Keratinocyte (primary cell): ENCODE measurements at regions not wholly inside any gene's neighbourhood (a gene's known extent, or its start where the extent isn't known, plus 50 kb on each side); places are given as distances from the start of the nearest gene placed in this dataset.

ENCODE experiments used
- DNase-seq: peaks from one replicate; pipeline ENCODE4 v3.0.0-alpha.2; 2011; ENCODE audit warnings: low read depth, missing footprints, low spot score
- FAIRE-seq: peaks from 2 replicates; lab custom pipeline; 2011; peaks lifted over from hg19 to GRCh38; lab: Jason Lieb, UNC
- H2AFZ ChIP-seq: 2 replicates; pipeline ENCODE4 v1.6.0; 2012; ENCODE audit warnings: low read length, control low read depth, inconsistent platforms; ENCODE audit not compliant: control insufficient read depth
- H3K27ac ChIP-seq: 2 replicates; pipeline ENCODE4 v1.5.1; 2011; ENCODE audit warnings: low read length; ENCODE audit not compliant: control insufficient read depth, insufficient read depth
- H3K27me3 ChIP-seq: 3 replicates; pipeline ENCODE4 v1.6.0; 2011; ENCODE audit warnings: low read length; ENCODE audit not compliant: control insufficient read depth, insufficient read depth; ENCODE audit errors: extremely low read depth
- H3K36me3 ChIP-seq, 2 experiments: 2 replicates in 1 of 2; 3 replicates in 1 of 2; pipeline ENCODE4 v1.5.1; 2011; ENCODE audit warnings: low read length in 2 of 2, mild to moderate bottlenecking in 1 of 2; ENCODE audit not compliant: control insufficient read depth in 2 of 2, insufficient read depth in 2 of 2; ENCODE audit errors: extremely low read depth in 1 of 2
- H3K4me1 ChIP-seq: 3 replicates; pipeline ENCODE4 v1.5.1; 2011; ENCODE audit warnings: low read length; ENCODE audit not compliant: control insufficient read depth, insufficient read depth; ENCODE audit errors: extremely low read depth
- H3K4me2 ChIP-seq: 3 replicates; pipeline ENCODE4 v1.6.0; 2011; ENCODE audit warnings: low read depth, low read length; ENCODE audit not compliant: control insufficient read depth, insufficient read depth; ENCODE audit errors: extremely low read depth
- H3K4me3 ChIP-seq, 3 experiments: fragments of 200-600 bp in 1 of 3; sonication (generic) in 1 of 3; 2 replicates in 2 of 3; 3 replicates in 1 of 3; pipeline ENCODE4 v1.5.1; 2011 to 2016; ENCODE audit warnings: low read length in 3 of 3, mild to moderate bottlenecking in 3 of 3, control low read depth in 2 of 3, inconsistent platforms in 1 of 3, low read depth in 1 of 3, mixed read lengths in 1 of 3, mixed run types in 1 of 3, moderate library complexity in 1 of 3; ENCODE audit not compliant: control insufficient read depth in 2 of 3, insufficient read depth in 2 of 3; ENCODE audit errors: extremely low read depth in 1 of 3
- H3K79me2 ChIP-seq: 2 replicates; pipeline ENCODE4 v1.6.0; 2012; ENCODE audit warnings: low read length; ENCODE audit not compliant: control insufficient read depth, insufficient read depth
- H3K9ac ChIP-seq: 3 replicates; pipeline ENCODE4 v1.6.0; 2011; ENCODE audit warnings: low read length; ENCODE audit not compliant: control insufficient read depth, insufficient read depth; ENCODE audit errors: extremely low read depth
- H3K9me1 ChIP-seq: 3 replicates; pipeline ENCODE4 v1.6.0; 2011; ENCODE audit warnings: low read length; ENCODE audit not compliant: control insufficient read depth, insufficient read depth; ENCODE audit errors: extremely low read depth
- H3K9me3 ChIP-seq: 2 replicates; pipeline ENCODE4 v1.5.1; 2012; ENCODE audit warnings: low read depth, low read length; ENCODE audit not compliant: control insufficient read depth
- H4K20me1 ChIP-seq: 3 replicates; pipeline ENCODE4 v1.6.0; 2011; ENCODE audit warnings: low read length; ENCODE audit not compliant: control insufficient read depth, insufficient read depth; ENCODE audit errors: extremely low read depth
- EZH2 ChIP-seq: IDR thresholded peaks from one replicate; pipeline ENCODE4 v1.6.1; 2012; ENCODE audit warnings: inconsistent platforms, mild to moderate bottlenecking, low read length, moderate library complexity
- dilution Hi-C: fragments of 300-500 bp; cut with MboI; formaldehyde crosslinking; loops from one replicate; pipeline ENCODE4 v1.7.0; 2020; ENCODE audit warnings: low sequenced_read_pairs; ENCODE audit not compliant: extremely low pct_ligation_motif_present
- TF ChIP-seq, protein P1 (sequence below), 3 experiments: IDR thresholded peaks in 1 of 3; conservative IDR thresholded peaks in 1 of 3; optimal IDR thresholded peaks in 1 of 3; 2 replicates in 2 of 3; 3 replicates in 1 of 3; pipeline versions ENCODE3 to v1.5.1; 2011; ENCODE audit warnings: low read length in 3 of 3, mild to moderate bottlenecking in 3 of 3, moderate library complexity in 2 of 3, control low read depth in 1 of 3, inconsistent platforms in 1 of 3; ENCODE audit not compliant: insufficient read depth in 2 of 3; ENCODE audit errors: extremely low read depth in 1 of 3

DNA sequence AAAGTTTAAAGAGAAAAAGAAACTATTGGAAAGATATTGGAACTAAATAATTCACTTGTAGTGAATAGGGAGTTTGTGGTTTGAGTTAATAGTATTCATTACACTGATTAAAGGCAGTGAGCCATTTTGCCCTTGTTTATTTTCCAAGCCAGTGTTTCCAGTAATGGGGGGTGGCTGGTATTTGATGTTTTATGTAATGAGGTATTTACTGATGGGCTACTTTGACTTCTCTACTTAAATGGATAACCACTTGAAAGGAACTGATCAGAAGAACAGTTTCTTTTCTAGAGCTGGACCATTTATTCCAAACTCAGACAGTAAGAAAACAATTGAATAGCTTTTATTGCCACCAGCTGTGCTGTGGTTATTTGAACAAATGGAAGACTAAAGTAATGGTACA, 227.0 kb upstream of the HDAC9 start:
- no peaks in the 10 kb centered on the region for H3K36me3 ChIP-seq
- no peaks in the 10 kb centered on the region for H3K9me1 ChIP-seq
- no peak overlapping the region for H3K4me2 ChIP-seq
- dilution Hi-C loops = no loop called here
- DNase-seq (no peak), FAIRE-seq (no peak)
- no peak for TF ChIP-seq EZH2
- TF ChIP-seq, protein P1, sequence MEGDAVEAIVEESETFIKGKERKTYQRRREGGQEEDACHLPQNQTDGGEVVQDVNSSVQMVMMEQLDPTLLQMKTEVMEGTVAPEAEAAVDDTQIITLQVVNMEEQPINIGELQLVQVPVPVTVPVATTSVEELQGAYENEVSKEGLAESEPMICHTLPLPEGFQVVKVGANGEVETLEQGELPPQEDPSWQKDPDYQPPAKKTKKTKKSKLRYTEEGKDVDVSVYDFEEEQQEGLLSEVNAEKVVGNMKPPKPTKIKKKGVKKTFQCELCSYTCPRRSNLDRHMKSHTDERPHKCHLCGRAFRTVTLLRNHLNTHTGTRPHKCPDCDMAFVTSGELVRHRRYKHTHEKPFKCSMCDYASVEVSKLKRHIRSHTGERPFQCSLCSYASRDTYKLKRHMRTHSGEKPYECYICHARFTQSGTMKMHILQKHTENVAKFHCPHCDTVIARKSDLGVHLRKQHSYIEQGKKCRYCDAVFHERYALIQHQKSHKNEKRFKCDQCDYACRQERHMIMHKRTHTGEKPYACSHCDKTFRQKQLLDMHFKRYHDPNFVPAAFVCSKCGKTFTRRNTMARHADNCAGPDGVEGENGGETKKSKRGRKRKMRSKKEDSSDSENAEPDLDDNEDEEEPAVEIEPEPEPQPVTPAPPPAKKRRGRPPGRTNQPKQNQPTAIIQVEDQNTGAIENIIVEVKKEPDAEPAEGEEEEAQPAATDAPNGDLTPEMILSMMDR (optimal IDR thresholded peaks at IDR 0.05 in 1 of 3, IDR thresholded peaks at IDR 0.05 in 1 of 3, conservative IDR thresholded peaks at IDR 0.05 in 1 of 3; ENCODE audit: extremely low read depth in 1 of 3, insufficient read depth in 2 of 3, low read length in 3 of 3) = no peak
- H4K20me1 ChIP-seq = no peaks in the 10 kb centered on the region
- H3K4me3 ChIP-seq = no peak overlapping the region
- H3K9me3 ChIP-seq = no peaks in the 10 kb centered on the region
- no peaks in the 10 kb centered on the region for H3K4me1 ChIP-seq
- H3K9ac ChIP-seq = no peak overlapping the region
- H3K79me2 ChIP-seq = no peaks in the 10 kb centered on the region
- no peaks in the 10 kb centered on the region for H3K27me3 ChIP-seq
- no peak overlapping the region for H3K27ac ChIP-seq
- H2AFZ ChIP-seq = no peak overlapping the region

DNA sequence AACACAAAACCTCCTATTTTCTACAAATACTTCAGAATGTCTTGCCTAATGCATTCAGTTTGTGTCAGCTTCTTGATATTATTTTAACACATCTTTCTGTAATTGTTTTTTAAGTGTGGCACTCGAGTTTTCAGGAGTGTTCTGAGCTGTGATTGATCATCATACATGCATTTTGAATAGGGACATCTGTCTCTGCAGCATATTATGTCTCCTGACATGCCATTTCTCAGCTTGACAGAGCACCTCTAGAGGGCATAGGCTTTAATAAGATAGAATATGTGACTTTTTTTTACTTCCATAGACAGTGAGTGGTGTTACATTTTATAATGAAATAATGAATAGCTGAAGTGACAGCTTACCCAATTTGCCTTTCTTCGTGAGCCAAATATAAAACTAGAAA, 219.2 kb upstream of the HDAC9 start:
- Histone ChIP-seq H2AFZ (no peak overlapping the region), H3K4me1 (no peaks in the 10 kb centered on the region), H3K4me3 (no peak overlapping the region), H4K20me1 (no peaks in the 10 kb centered on the region), H3K79me2 (no peaks in the 10 kb centered on the region), H3K36me3 (no peaks in the 10 kb centered on the region), H3K4me2 (no peak overlapping the region), H3K27me3 (no peaks in the 10 kb centered on the region), H3K9me3 (no peaks in the 10 kb centered on the region), H3K27ac (no peak overlapping the region), H3K9me1 (no peaks in the 10 kb centered on the region), H3K9ac (no peak overlapping the region)
- DNase-seq (no peak), FAIRE-seq (no peak)
- dilution Hi-C loops = no loop called here
- TF ChIP-seq, protein P1 (optimal IDR thresholded peaks at IDR 0.05 in 1 of 3, IDR thresholded peaks at IDR 0.05 in 1 of 3, conservative IDR thresholded peaks at IDR 0.05 in 1 of 3; ENCODE audit: extremely low read depth in 1 of 3, insufficient read depth in 2 of 3, low read length in 3 of 3) = no peak
- no peak for TF ChIP-seq EZH2
